Adrenal gland (tissue), 9 donors: ENCODE measurements at regions not wholly inside any gene's neighbourhood (a gene's known extent, or its start where the extent isn't known, plus 50 kb on each side); places are given as distances from the start of the nearest gene placed in this dataset.

Experiments
- DNase-seq, 7 donors: peaks; one replicate each; pipeline ENCODE4 v3.0.0-alpha.2; 2019 to 2020
- H3K27ac ChIP-seq, 5 donors: fragments of 200-600 bp; sonication (generic) in 4 of 5; 1 replicate in 3 of 5; 2 replicates in 2 of 5; pipeline versions ENCODE4 v1.5.1 to v1.8.0; 2016 to 2020; ENCODE audit warnings: mild to moderate bottlenecking in 1 of 5
- H3K27me3 ChIP-seq: fragments of 200-600 bp; 2 replicates; pipeline ENCODE4 v1.8.0; 2021
- H3K36me3 ChIP-seq, 2 donors: fragments of 200-600 bp; replicated peaks in 1 of 2; 1 replicate in 1 of 2; 2 replicates in 1 of 2; pipeline versions ENCODE4 v1.5.1 to v1.8.0; 2018 to 2022
- H3K4me1 ChIP-seq, 2 donors: fragments of 200-600 bp; replicated peaks in 1 of 2; 1 replicate in 1 of 2; 2 replicates in 1 of 2; pipeline versions ENCODE4 v1.5.1 to v1.8.0; 2018 to 2021
- H3K4me3 ChIP-seq, 4 donors: fragments of 200-600 bp; sonication (generic) in 3 of 4; one replicate each; pipeline ENCODE4 v1.5.1; 2016 to 2018
- H3K9me3 ChIP-seq, 3 donors: fragments of 200-600 bp; sonication (generic) in 1 of 3; replicated peaks in 1 of 3; 1 replicate in 2 of 3; 2 replicates in 1 of 3; pipeline versions ENCODE4 v1.5.1 to v1.8.0; 2016 to 2021
- CTCF ChIP-seq, 6 experiments: fragments of 450-650 bp in 4 of 6; fragments of 200-600 bp in 2 of 6; sonication (generic) in 1 of 6; IDR thresholded peaks; 1 replicate in 5 of 6; 2 replicates in 1 of 6; pipeline versions ENCODE4 v1.5.1 to v1.8.0; 2016 to 2021; ENCODE audit warnings: antibody characterized with exemption in 6 of 6, mild to moderate bottlenecking in 2 of 6, moderate library complexity in 1 of 6
- POLR2A ChIP-seq, 2 donors: fragments of 450-650 bp; IDR thresholded peaks; one replicate each; pipeline ENCODE4 v1.6.1; 2017; ENCODE audit warnings: antibody characterized with exemption in 2 of 2, mild to moderate bottlenecking in 2 of 2, moderate library complexity in 1 of 2
- WGBS, 4 donors: extraction: QIAGEN DNeasy Blood & Tissue Kit in 2 of 4; methylation state at CpG; one replicate each; pipeline versions ENCODE4 v1.1.5 to v1.1.7; 2013 to 2017; 5-methylcytosine and 5-hydroxymethylcytosine counted together
- intact Hi-C, 2 donors: fragments of 100-400 bp; cut with DNase I; formaldehyde crosslinking; loops; one replicate each; pipeline versions ENCODE4 v1.14.1 to v1.15.0; 2022 to 2023
- donor health status: healthy with polysubstance abuse.
- donor health status: Bipolar disorder and iron deficiency.
- donor health status: DM: yes; HTN: yes; CAD: no.
- donor health status: DM: no; HTN: no; CAD: no.
- donor health status: DM: no; HTN: no; CAD: no.

GRCh38 chr10:65751218-65751617, 1174.6 kb upstream of the LRRTM3 start:
- Histone ChIP-seq H3K4me3 (no peak overlapping the region), H3K36me3 (no peaks in the 10 kb centered on the region), H3K9me3 (no peaks in the 10 kb centered on the region), H3K27me3 (no peaks in the 10 kb centered on the region), H3K4me1 (no peaks in the 10 kb centered on the region), H3K27ac (no peak overlapping the region)
- DNase-seq = no peak
- intact Hi-C loops = no loop called here
- TF ChIP-seq CTCF (IDR thresholded peaks at IDR 0.05) = no peak
- no peak for TF ChIP-seq POLR2A (IDR thresholded peaks at IDR 0.05)

- Histone ChIP-seq H3K9me3 (no peaks in the 10 kb centered on the region), H3K4me1 (no peaks in the 10 kb centered on the region), H3K4me3 (no peak overlapping the region), H3K36me3 (no peaks in the 10 kb centered on the region), H3K27ac (no peak overlapping the region), H3K27me3 (no peaks in the 10 kb centered on the region)
- TF ChIP-seq CTCF (IDR thresholded peaks at IDR 0.05) = no peak
- TF ChIP-seq POLR2A (IDR thresholded peaks at IDR 0.05) = no peak
- 63 to 85% (median 74%) methylated on average over 1 of the region's 1 CpG for WGBS, 4 donors
- intact Hi-C loops = no loop called here
- DNase-seq = no peak
Measured at GRCh38 chr10:65751896-65752295, 1173.9 kb upstream of the LRRTM3 start.

DNA sequence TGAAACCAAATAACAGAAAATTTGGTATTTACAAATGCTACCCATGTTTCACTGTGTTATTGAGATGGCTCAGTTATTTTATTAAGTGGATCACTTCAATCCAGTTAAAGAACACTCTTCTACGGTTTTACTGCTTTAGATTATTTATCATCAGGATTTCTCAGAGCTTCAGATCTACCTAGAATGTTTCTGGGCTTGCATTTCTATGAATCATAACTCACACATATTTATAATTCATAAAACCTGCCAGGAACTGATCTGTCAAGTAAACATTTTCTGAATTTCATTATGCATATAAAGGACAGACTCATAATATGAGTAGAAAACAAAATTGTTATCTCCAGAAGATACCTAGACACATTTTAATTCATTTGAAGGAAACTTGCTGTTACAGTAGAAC, 1172.3 kb upstream of the LRRTM3 start:
- WGBS, 4 donors = 63 to 78% (median 70%) methylated on average over 1 of the region's 1 CpG
- DNase-seq = no peak
- no peaks in the 10 kb centered on the region for H3K4me1 ChIP-seq
- no peak for TF ChIP-seq CTCF (IDR thresholded peaks at IDR 0.05)
- no peak for TF ChIP-seq POLR2A (IDR thresholded peaks at IDR 0.05)
- H3K36me3 ChIP-seq = no peaks in the 10 kb centered on the region
- peaks cover 0 to 5% (median 0%) of the 10 kb centered on the region in 3 donors for H3K9me3 ChIP-seq
- H3K27ac ChIP-seq = no peak overlapping the region
- H3K4me3 ChIP-seq = no peak overlapping the region
- no peaks in the 10 kb centered on the region for H3K27me3 ChIP-seq
- intact Hi-C loops = no loop called here

GRCh38 chr10:65754112-65754511, 1171.7 kb upstream of the LRRTM3 start:
- no peaks in the 10 kb centered on the region for H3K4me1 ChIP-seq
- TF ChIP-seq CTCF (IDR thresholded peaks at IDR 0.05) = no peak
- TF ChIP-seq POLR2A (IDR thresholded peaks at IDR 0.05) = no peak
- H3K27ac ChIP-seq = no peak overlapping the region
- no peaks in the 10 kb centered on the region for H3K27me3 ChIP-seq
- intact Hi-C loops = no loop called here
- H3K36me3 ChIP-seq = no peaks in the 10 kb centered on the region
- H3K9me3 ChIP-seq = peaks cover 0 to 5% (median 0%) of the 10 kb centered on the region in 3 donors
- DNase-seq = no peak
- H3K4me3 ChIP-seq = no peak overlapping the region
- WGBS, 4 donors = 38 to 76% (median 58%) methylated on average over 2 of the region's 2 CpGs
